GM21576 (cell line): ENCODE measurements at regions not wholly inside any gene's neighbourhood (a gene's known extent, or its start where the extent isn't known, plus 50 kb on each side); places are given as distances from the start of the nearest gene placed in this dataset.
"Not testable (repeated sequence)": the region's sequence is repeated elsewhere in the genome, so short reads cannot be mapped to it uniquely, and the experiment has no call there.

ENCODE experiments used
- ATAC-seq: cut with Tn5 transposase; IDR thresholded peaks from one replicate; pipeline ENCODE4 v1.9.1; 2021; ENCODE audit warnings: mild to moderate bottlenecking, moderate library complexity; ENCODE audit not compliant: unreplicated experiment

DNA sequence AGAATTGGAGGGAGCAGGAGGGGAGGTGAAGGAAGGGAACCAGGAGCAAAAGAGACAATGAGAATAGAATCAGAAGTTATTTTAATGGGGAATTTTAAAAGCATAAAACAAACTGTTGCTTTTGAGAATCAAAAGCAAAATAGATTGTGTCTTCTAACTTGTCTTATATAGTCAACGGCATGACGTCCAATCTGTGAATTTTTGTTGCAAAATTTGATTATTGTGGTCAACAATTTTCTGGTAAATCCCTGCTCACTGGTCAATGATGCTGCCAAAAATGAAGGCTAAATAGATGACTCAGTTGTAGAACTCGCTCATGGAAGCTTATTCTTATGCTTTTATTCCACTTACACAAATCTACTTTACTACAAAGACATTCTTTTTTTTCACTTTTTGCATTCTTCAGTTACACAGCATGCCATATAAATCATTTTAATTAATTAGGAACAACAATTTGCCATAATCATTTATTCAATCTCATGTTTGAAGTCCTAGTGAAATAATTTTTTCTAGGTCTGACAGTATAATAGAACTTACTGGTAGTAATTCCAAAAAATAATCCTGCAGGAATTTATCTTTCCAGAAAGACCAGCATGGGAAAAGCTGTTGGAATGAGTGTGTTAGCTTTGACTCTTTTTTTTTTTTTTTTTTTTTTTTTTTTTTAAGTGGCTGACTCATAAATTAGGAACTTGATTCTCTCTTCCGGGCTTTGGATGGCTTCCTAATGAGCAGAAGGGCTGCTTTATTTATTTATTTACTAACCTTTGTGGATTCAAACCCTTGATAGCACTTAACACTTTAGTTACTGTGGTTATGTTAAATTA lies 256.9 kb downstream of the SPRY2 start:
- ATAC-seq, result no peak

DNA sequence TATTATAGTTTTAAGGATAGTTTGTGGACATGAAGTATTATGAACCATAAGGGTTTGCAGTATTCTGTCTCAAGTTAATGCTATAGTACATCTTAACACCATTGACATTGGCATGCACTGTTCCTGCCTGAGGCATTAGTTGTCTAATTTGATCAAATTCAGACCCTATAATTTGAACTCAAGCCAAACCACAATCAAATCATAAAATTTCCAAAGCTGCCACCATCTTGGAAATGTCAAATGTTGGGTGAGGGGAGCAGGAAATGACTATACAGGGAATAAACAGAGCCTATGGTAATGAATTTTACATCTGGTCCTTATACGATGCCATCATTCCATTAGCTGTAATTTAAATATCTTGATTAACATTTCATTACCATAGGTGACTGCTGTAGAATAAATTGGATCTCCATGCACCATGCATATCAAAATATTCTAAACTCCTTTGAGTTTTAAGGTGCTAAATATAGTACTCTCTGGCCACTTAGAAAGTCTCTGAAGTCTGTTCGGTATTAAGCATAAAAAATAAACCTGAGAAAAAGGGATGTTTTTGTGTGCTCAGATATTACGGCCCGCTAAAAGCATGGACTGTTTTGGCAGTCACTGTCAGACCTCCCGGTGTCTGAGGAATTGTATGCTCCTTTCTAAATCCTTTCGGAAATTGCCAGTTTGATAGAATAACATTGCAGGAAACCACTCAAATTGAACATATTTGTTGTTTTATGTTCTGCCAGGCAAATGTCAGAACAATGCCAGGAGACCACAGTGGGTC lies 257.7 kb downstream of the SPRY2 start:
- no peak for ATAC-seq

- no peak for ATAC-seq
Observed at GRCh38 chr13:80082396-80083080, 258.4 kb downstream of the SPRY2 start.

- ATAC-seq, result no peak
Observed at GRCh38 chr13:80074811-80075210, 266.1 kb downstream of the SPRY2 start.

- ATAC-seq, result no peak
Observed at GRCh38 chr13:80074143-80074752, 266.7 kb downstream of the SPRY2 start.

DNA sequence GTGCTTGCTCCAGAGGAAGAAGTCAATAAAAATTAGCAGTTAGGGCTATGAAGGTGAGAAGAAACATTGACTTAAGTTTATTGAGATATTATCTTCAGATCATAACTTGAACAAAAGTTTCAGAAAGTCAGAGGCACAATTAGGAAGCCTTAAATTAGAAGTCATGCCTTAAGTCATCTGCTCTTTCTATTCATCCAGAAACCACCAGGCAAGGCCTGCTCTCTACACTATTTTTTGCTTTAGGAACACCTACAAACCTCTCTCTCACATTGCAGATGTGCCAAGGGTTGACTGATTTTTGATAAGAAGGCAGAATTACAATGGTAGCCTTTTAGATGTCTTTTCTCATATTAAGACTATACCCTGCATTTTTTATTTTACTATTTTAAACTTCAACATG lies 268.7 kb downstream of the SPRY2 start:
- ATAC-seq, result no peak

DNA sequence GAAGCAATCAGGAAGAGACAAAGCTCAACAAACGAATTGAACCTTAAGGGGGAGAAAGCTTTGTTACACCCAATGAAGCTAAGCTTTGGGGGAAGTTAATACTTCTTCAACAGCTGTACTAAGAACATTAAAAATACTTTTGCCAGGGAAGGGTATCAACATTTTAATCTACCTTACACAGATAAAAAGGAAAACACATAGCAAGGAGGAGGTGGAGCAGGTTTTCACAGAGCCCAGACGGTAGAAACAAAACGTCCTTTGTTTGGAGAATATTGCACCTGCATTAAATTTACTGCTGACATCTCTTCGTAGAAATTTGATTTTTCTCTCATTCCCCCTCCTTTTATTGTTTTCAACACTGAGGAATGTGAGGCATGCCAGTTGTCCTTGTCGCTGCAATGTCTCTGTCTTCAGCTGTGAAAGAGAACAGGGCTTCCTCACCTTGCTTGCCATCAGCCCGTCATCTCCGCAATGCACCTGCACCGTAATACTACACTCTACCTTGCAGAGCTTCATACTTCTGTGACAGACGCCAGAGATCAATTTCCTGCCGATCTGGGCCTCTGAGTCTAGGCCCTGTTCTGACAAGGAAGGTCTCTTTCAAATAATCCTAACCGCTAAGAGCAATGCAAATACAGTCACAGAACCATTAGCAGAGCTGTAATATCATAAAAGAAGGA lies 270.8 kb downstream of the SPRY2 start:
- no peak for ATAC-seq

DNA sequence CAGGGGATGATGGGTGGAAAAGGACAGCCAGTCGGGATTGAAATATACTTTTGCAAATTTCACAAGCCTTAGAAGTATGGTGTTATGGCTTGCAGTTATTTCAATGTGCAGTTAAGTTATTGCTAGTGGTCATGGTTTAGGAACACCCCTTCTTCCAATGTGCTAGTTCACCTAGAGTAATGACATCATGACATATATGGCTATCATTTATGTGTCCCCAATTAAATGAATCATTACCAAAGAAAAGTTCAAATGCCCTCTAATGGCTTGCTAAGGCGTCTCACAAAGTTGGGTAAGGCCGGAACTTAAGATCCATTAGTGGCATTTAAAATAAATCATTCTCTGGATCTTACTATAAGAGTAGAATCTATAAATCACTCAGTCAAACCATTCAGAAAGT lies 271.6 kb downstream of the SPRY2 start:
- ATAC-seq, result no peak

DNA sequence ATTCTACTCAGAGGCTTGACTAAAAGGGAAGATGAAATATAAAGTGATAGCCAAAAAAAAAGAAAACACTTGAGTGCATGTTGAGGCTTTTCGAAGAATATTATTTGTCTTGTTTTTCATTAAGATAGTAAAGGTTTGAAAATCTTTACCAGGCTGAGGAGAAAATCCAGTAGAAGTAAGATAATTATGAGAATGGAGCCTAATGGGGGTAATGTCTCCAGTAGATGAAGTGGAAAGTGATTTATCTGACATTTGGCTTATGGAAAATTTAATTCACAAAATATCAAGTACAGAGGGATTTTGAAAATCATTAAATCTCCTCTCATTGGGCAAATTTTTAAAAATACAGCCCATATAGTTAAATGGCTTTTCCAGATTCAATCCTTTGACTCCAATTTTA lies 274.9 kb downstream of the SPRY2 start:
- no peak for ATAC-seq

DNA sequence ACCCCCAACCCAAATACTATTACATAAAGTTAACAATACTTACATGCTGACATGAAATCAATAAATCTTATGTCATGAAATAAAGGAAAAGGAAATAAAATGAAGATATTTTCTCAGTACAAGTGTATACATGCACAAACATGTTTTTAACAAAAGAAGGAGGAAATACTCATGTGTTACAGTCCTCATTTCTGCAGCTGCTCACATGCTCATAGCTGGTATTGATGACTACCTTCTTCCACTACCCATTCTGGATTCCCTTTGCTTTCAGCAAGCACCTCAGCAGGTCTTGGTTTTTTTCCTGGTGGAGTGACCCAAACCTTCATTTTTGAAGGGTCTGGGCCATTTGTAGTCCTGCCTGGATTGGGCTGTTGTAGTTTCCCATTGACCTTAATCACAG lies 278.5 kb downstream of the SPRY2 start:
- not testable (repeated sequence) for ATAC-seq

DNA sequence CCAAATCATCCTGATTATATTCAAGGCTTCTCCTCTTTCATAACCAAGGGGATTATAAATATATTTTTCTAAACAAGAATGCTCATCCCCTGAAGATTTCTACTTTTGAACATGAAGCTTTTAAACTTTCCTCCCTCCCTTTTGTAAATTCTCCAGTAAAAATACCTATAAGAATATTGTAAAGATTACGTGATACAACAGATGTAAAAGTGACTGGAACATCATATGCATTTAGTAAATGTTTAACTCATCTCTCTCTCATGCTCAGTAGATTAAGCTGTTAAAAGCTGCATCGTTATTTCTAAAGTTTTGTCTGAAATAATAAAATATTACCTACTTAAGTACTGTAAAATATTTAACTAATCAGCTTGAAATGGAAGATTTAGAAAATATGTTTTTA lies 281.1 kb downstream of the SPRY2 start:
- ATAC-seq, result no peak

DNA sequence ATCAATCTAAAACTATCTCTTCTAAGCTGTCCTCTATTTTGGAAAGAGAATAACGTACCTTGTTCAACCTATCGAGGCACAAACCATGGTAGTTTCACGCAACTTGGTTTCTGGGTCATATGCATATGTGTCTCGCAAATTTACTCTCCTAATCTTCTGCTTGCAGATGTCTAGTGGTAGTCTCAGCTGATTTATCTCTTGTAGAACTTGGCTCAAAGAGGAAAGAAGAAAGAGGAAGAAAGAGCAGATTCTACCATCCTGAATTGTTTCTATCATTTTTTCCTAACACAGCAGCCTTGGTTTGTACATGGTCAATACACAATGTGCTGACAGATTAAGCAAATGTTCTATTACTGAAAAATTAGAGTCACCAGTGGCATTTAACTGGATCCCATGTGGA lies 282.3 kb downstream of the SPRY2 start:
- ATAC-seq, result no peak

DNA sequence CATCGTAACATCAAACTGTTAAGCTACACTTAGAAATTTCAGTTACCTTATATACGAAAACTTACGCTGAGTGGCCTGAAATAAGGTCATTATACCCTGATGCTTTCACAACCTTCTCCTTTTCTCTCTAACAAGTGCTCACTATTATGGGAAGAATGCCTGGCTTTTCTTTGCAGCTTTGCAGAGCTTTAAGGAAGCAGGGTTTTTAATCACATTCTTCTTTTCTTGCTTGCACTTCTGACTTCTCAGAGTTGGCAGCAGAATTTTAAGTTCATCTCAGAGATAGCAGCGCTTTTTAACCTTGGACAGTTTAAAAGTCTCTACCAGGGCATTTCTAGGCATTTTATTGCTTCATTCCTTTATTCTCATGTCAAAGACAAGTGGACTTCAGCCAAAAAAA lies 285.1 kb downstream of the SPRY2 start:
- no peak for ATAC-seq

- no peak for ATAC-seq
Observed at GRCh38 chr13:80054806-80055205, 286.1 kb downstream of the SPRY2 start.

GRCh38 chr13:80052286-80052685 lies 288.6 kb downstream of the SPRY2 start:
- no peak for ATAC-seq

GRCh38 chr13:80050252-80050651 lies 290.7 kb downstream of the SPRY2 start:
- ATAC-seq, result no peak

DNA sequence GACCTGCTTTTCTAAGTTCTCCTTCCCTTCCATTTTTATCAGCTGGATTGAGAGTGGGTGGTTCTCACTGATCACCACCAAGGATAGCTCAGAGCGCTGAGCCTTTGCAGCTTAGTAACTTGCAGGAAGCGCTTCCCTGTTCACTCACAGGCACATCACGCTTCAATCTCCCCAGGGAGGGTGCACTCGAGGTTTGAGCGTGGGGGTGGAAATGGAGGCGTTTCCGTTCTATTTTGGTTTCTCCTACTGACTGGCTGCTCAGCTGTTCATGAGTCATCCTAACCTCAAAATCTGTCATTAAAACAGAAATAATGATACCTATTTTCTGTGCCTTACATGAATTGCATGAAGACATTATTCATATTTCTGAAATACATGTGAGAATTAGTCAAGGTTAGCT lies 292.1 kb downstream of the SPRY2 start:
- peak; percentile 98 for ATAC-seq

GRCh38 chr13:80048030-80048429 lies 292.9 kb downstream of the SPRY2 start:
- no peak for ATAC-seq

GRCh38 chr13:80047406-80047805 lies 293.5 kb downstream of the SPRY2 start:
- no peak for ATAC-seq

DNA sequence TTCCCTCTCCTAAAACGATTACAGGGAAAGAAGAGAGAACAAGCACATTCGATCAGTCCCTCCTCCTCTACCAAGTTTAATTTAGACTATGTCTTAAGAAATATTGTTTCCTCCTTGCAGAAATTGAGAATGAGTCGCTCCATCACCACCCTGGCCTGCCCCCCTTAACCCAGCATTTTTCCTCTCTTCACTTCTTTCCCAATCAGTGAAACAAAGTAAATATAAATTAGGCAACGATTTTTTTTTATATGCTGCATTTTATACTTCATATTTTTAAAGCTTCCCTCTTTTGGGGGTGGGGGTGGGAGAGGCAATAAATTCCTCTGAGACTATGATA lies 300.0 kb downstream of the SPRY2 start:
- ATAC-seq, result no peak
